GM23338 (cell line): ENCODE measurements at regions not wholly inside any gene's neighbourhood (a gene's known extent, or its start where the extent isn't known, plus 50 kb on each side); places are given as distances from the start of the nearest gene placed in this dataset.

Experiments
- ATAC-seq: fragments of 200-7000 bp; cut with Tn5 transposase; 3 replicates; pipeline ENCODE4 v1.9.1; 2020
- DNase-seq: peaks from one replicate; pipeline ENCODE4 v3.0.0-alpha.2; 2015; ENCODE audit warnings: low spot score
- H2AFZ ChIP-seq: fragments of 200-600 bp; sonication (generic); 2 replicates; pipeline ENCODE4 v1.8.0; 2016; ENCODE audit warnings: antibody characterized with exemption, mild to moderate bottlenecking, moderate library complexity
- H3F3A ChIP-seq: fragments of 200-600 bp; sonication (generic); replicated peaks from 2 replicates; pipeline ENCODE4 v1.8.0; 2017; ENCODE audit warnings: antibody characterized with exemption, mixed run types, low read depth
- H3K27ac ChIP-seq: fragments of 200-600 bp; sonication (generic); 2 replicates; pipeline ENCODE4 v1.6.1; 2016; ENCODE audit warnings: low read depth
- H3K27me3 ChIP-seq: fragments of 200-600 bp; sonication (generic); 2 replicates; pipeline ENCODE4 v1.8.0; 2016; ENCODE audit warnings: mild to moderate bottlenecking, mixed run types, moderate library complexity; ENCODE audit not compliant: insufficient read depth
- H3K36me3 ChIP-seq: fragments of 200-600 bp; sonication (generic); 2 replicates; pipeline ENCODE4 v1.8.0; 2016; ENCODE audit warnings: mild to moderate bottlenecking; ENCODE audit not compliant: insufficient read depth
- H3K4me1 ChIP-seq: fragments of 200-600 bp; sonication (generic); 2 replicates; pipeline ENCODE4 v1.8.0; 2016; ENCODE audit warnings: mild to moderate bottlenecking, moderate library complexity; ENCODE audit not compliant: insufficient read depth
- H3K4me2 ChIP-seq: fragments of 200-600 bp; sonication (generic); 2 replicates; pipeline ENCODE4 v1.7.1; 2017; ENCODE audit warnings: mixed run types
- H3K4me3 ChIP-seq: fragments of 200-600 bp; sonication (generic); 2 replicates; pipeline ENCODE4 v1.6.1; 2016; ENCODE audit warnings: mixed run types
- H3K79me2 ChIP-seq: fragments of 200-600 bp; sonication (generic); replicated peaks from 2 replicates; pipeline ENCODE4 v1.8.0; 2017; ENCODE audit warnings: mild to moderate bottlenecking; ENCODE audit not compliant: insufficient read depth
- H3K9me2 ChIP-seq: fragments of 200-600 bp; sonication (generic); 2 replicates; pipeline ENCODE4 v1.8.0; 2017; ENCODE audit not compliant: insufficient read depth
- H4K20me1 ChIP-seq: fragments of 200-600 bp; sonication (generic); replicated peaks from 2 replicates; pipeline ENCODE4 v1.8.0; 2017; ENCODE audit warnings: mild to moderate bottlenecking; ENCODE audit not compliant: insufficient read depth
- H3K27ac Mint-ChIP-seq: 2 replicates; pipeline ENCODE4 v1.8.0; 2020; ENCODE audit warnings: inconsistent platforms, mild to moderate bottlenecking, moderate library complexity, mixed read lengths
- H3K27me3 Mint-ChIP-seq: 3 replicates; pipeline ENCODE4 v1.8.0; 2022; ENCODE audit warnings: low read depth, mild to moderate bottlenecking, moderate library complexity, mixed read lengths, inconsistent platforms; ENCODE audit not compliant: insufficient read depth, poor library complexity
- H3K36me3 Mint-ChIP-seq: 3 replicates; pipeline ENCODE4 v1.8.0; 2021; ENCODE audit warnings: low read depth, mild to moderate bottlenecking, inconsistent platforms, moderate library complexity, mixed read lengths
- H3K4me1 Mint-ChIP-seq: 3 replicates; pipeline ENCODE4 v1.8.0; 2020; ENCODE audit warnings: mild to moderate bottlenecking, inconsistent platforms, mixed read lengths
- H3K4me3 Mint-ChIP-seq: 3 replicates; pipeline ENCODE4 v1.8.0; 2021; ENCODE audit warnings: moderate library complexity, mild to moderate bottlenecking, inconsistent platforms, mixed read lengths
- H3K9me3 Mint-ChIP-seq: 3 replicates; pipeline ENCODE4 v1.8.0; 2020; ENCODE audit warnings: moderate library complexity, mild to moderate bottlenecking, inconsistent platforms, mixed read lengths
- CREB1 ChIP-seq: fragments of 250-450 bp; sonication (Bioruptor Pico); IDR thresholded peaks from 2 replicates; pipeline ENCODE4 v1.5.0; 2020; ENCODE audit warnings: low read depth, mild to moderate bottlenecking, moderate library complexity
- CTCF ChIP-seq, 2 experiments: fragments of 200-600 bp in 1 of 2; sonication (generic) in 1 of 2; conservative IDR thresholded peaks; 2 replicates each; pipeline versions ENCODE4 v1.5.1 to v1.6.1; 2016 to 2017; ENCODE audit warnings: antibody characterized with exemption in 2 of 2, low read depth in 2 of 2, mild to moderate bottlenecking in 2 of 2, moderate library complexity in 1 of 2
- EZH2 ChIP-seq: fragments of 200-600 bp; sonication (generic); IDR thresholded peaks from one replicate; pipeline ENCODE4 v1.8.0; 2017; ENCODE audit warnings: antibody characterized with exemption, mild to moderate bottlenecking, low read depth; ENCODE audit not compliant: unreplicated experiment
- EZH2phosphoT487 ChIP-seq: fragments of 200-600 bp; sonication (generic); IDR thresholded peaks from one replicate; pipeline ENCODE4 v1.8.1; 2018; ENCODE audit warnings: antibody characterized with exemption; ENCODE audit not compliant: unreplicated experiment
- JUNB ChIP-seq: IDR thresholded peaks from one replicate; pipeline ENCODE4 v1.6.1; 2016; ENCODE audit warnings: antibody characterized with exemption; ENCODE audit not compliant: unreplicated experiment
- NANOG ChIP-seq: IDR thresholded peaks from 2 replicates; pipeline ENCODE4 v1.6.1; 2016; ENCODE audit warnings: antibody characterized with exemption, borderline replicate concordance
- POLR2AphosphoS5 ChIP-seq: IDR thresholded peaks from 2 replicates; pipeline ENCODE4 v1.6.1; 2016; ENCODE audit warnings: antibody characterized with exemption, low read depth
- STAT1 ChIP-seq: IDR thresholded peaks from one replicate; pipeline ENCODE4 v1.6.1; 2016; ENCODE audit warnings: antibody characterized with exemption; ENCODE audit not compliant: unreplicated experiment
- ZNF114 ChIP-seq: fragments of 250-450 bp; sonication (Bioruptor Pico); IDR thresholded peaks from 2 replicates; pipeline ENCODE4 v1.5.0; 2020; ENCODE audit warnings: mild to moderate bottlenecking, moderate library complexity
- ZNF331 ChIP-seq: fragments of 250-450 bp; sonication (Bioruptor Pico); IDR thresholded peaks from 2 replicates; pipeline ENCODE4 v1.5.0; 2020; ENCODE audit warnings: low read depth, mild to moderate bottlenecking, moderate library complexity
- TF ChIP-seq, protein P1 (sequence below): IDR thresholded peaks from one replicate; pipeline ENCODE4 v1.6.1; 2018; ENCODE audit warnings: antibody characterized with exemption; ENCODE audit not compliant: unreplicated experiment
- TF ChIP-seq, protein P2 (sequence below): IDR thresholded peaks from 2 replicates; pipeline ENCODE4 v1.6.1; 2016; ENCODE audit warnings: antibody characterized with exemption

DNA sequence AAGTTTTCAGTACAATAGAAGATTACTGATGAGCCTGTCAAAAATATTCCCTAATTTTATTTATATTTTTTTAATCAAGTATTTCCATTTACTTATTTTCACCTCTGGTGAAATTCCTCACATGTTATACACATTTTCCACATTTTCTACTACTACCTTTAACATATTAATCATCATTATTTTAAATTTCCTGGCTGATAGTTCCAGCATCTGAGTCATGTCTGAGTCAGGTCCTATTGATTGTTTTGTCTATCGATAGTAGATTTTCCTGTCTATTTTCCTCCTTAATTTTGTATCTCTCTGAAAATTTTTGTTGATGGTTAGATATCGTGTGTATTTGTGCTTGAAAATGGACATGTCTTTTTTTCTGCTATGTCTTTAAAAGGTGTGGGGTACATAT is 211.8 kb upstream of the DSEL start:
- Histone ChIP-seq H4K20me1 (no peaks in the 10 kb centered on the region), H3K27me3 (no peaks in the 10 kb centered on the region), H3K27ac (no peak overlapping the region), H3K9me2 (no peaks in the 10 kb centered on the region), H2AFZ (no peak overlapping the region), H3F3A (no peaks in the 10 kb centered on the region), H3K4me2 (no peak overlapping the region), H3K36me3 (no peaks in the 10 kb centered on the region), H3K4me1 (no peaks in the 10 kb centered on the region), H3K79me2 (no peaks in the 10 kb centered on the region), H3K4me3 (no peak overlapping the region)
- H3K27me3 Mint-ChIP-seq, result peaks cover 4% of the 10 kb centered on the region
- H3K36me3 Mint-ChIP-seq, result peaks cover 3% of the 10 kb centered on the region; the same call in 1 of the 3 replicates
- ATAC-seq (no peak), DNase-seq (no peak)
- no peak overlapping the region for H3K4me3 Mint-ChIP-seq
- H3K9me3 Mint-ChIP-seq, result peaks cover 11% of the 10 kb centered on the region; the same call in 2 of the 3 replicates
- no peaks in the 10 kb centered on the region for H3K4me1 Mint-ChIP-seq
- no peak overlapping the region for H3K27ac Mint-ChIP-seq
- TF ChIP-seq EZH2phosphoT487 (no peak), CREB1 (CRISPR knock-in tag) (no peak), EZH2 (no peak)
- TF ChIP-seq, protein P1, sequence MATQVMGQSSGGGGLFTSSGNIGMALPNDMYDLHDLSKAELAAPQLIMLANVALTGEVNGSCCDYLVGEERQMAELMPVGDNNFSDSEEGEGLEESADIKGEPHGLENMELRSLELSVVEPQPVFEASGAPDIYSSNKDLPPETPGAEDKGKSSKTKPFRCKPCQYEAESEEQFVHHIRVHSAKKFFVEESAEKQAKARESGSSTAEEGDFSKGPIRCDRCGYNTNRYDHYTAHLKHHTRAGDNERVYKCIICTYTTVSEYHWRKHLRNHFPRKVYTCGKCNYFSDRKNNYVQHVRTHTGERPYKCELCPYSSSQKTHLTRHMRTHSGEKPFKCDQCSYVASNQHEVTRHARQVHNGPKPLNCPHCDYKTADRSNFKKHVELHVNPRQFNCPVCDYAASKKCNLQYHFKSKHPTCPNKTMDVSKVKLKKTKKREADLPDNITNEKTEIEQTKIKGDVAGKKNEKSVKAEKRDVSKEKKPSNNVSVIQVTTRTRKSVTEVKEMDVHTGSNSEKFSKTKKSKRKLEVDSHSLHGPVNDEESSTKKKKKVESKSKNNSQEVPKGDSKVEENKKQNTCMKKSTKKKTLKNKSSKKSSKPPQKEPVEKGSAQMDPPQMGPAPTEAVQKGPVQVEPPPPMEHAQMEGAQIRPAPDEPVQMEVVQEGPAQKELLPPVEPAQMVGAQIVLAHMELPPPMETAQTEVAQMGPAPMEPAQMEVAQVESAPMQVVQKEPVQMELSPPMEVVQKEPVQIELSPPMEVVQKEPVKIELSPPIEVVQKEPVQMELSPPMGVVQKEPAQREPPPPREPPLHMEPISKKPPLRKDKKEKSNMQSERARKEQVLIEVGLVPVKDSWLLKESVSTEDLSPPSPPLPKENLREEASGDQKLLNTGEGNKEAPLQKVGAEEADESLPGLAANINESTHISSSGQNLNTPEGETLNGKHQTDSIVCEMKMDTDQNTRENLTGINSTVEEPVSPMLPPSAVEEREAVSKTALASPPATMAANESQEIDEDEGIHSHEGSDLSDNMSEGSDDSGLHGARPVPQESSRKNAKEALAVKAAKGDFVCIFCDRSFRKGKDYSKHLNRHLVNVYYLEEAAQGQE, result no peak
- TF ChIP-seq, protein P2, sequence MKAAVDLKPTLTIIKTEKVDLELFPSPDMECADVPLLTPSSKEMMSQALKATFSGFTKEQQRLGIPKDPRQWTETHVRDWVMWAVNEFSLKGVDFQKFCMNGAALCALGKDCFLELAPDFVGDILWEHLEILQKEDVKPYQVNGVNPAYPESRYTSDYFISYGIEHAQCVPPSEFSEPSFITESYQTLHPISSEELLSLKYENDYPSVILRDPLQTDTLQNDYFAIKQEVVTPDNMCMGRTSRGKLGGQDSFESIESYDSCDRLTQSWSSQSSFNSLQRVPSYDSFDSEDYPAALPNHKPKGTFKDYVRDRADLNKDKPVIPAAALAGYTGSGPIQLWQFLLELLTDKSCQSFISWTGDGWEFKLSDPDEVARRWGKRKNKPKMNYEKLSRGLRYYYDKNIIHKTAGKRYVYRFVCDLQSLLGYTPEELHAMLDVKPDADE, result no peak

- H3K27me3 Mint-ChIP-seq, result peaks cover 4% of the 10 kb centered on the region
- no peaks in the 10 kb centered on the region for H3K79me2 ChIP-seq
- H4K20me1 ChIP-seq, result no peaks in the 10 kb centered on the region
- no peaks in the 10 kb centered on the region for H3F3A ChIP-seq
- H2AFZ ChIP-seq, result no peak overlapping the region
- H3K27ac ChIP-seq, result no peak overlapping the region
- H3K4me1 ChIP-seq, result no peaks in the 10 kb centered on the region
- H3K36me3 Mint-ChIP-seq, result peaks cover 3% of the 10 kb centered on the region; the same call in 1 of the 3 replicates
- DNase-seq (no peak), ATAC-seq (no peak)
- H3K4me3 ChIP-seq, result no peak overlapping the region
- no peaks in the 10 kb centered on the region for H3K36me3 ChIP-seq
- H3K4me1 Mint-ChIP-seq, result no peaks in the 10 kb centered on the region
- H3K27me3 ChIP-seq, result no peaks in the 10 kb centered on the region
- peaks cover 3% of the 10 kb centered on the region; the same call in 1 of the 2 replicates for H3K9me2 ChIP-seq
- no peak overlapping the region for H3K4me2 ChIP-seq
- peaks cover 12% of the 10 kb centered on the region; the same call in 2 of the 3 replicates for H3K9me3 Mint-ChIP-seq
- no peak overlapping the region for H3K4me3 Mint-ChIP-seq
- no peak overlapping the region for H3K27ac Mint-ChIP-seq
- TF ChIP-seq STAT1, result no peak
- no peak for TF ChIP-seq ZNF114 (CRISPR knock-in tag)
- no peak for TF ChIP-seq JUNB
- TF ChIP-seq NANOG, result no peak
- TF ChIP-seq, protein P1, result no peak
- TF ChIP-seq EZH2phosphoT487, result no peak
- TF ChIP-seq CREB1 (CRISPR knock-in tag), result no peak
- TF ChIP-seq, protein P2, result no peak
- TF ChIP-seq ZNF331 (CRISPR knock-in tag), result no peak
- TF ChIP-seq CTCF (conservative IDR thresholded peaks at IDR 0.05; ENCODE audit: low read depth in 2 of 2), result no peak
- no peak for TF ChIP-seq POLR2AphosphoS5
Measured at GRCh38 chr18:67726882-67727281, 210.4 kb upstream of the DSEL start.
